Heart right ventricle (tissue), 16 donors: ENCODE measurements at regions not wholly inside any gene's neighbourhood (a gene's known extent, or its start where the extent isn't known, plus 50 kb on each side); places are given as distances from the start of the nearest gene placed in this dataset.

Experiments
- ATAC-seq, 8 donors: fragments of 200-7000 bp; cut with Tn5 transposase; one replicate each; pipeline ENCODE4 v1.9.1; 2020; ENCODE audit warnings: mild to moderate bottlenecking in 8 of 8, moderate library complexity in 8 of 8, moderate number of reproducible peaks in 1 of 8
- DNase-seq, 2 donors: peaks; one replicate each; pipeline ENCODE4 v3.0.0-alpha.2; 2020
- H3K27ac ChIP-seq, 10 donors: fragments of 200-600 bp; sonication (generic) in 2 of 10; one replicate each; pipeline versions ENCODE4 v1.5.0 to v1.8.0; 2020 to 2022; ENCODE audit warnings: mild to moderate bottlenecking in 3 of 10
- H3K27me3 ChIP-seq, 7 donors: fragments of 200-600 bp; one replicate each; pipeline ENCODE4 v1.8.0; 2021 to 2022; ENCODE audit warnings: mild to moderate bottlenecking in 2 of 7
- H3K36me3 ChIP-seq, 9 donors: fragments of 200-600 bp; sonication (generic) in 1 of 9; one replicate each; pipeline versions ENCODE4 v1.5.0 to v1.8.0; 2020 to 2022; ENCODE audit warnings: mild to moderate bottlenecking in 2 of 9
- H3K4me1 ChIP-seq, 9 donors: fragments of 200-600 bp; sonication (generic) in 1 of 9; one replicate each; pipeline versions ENCODE4 v1.5.0 to v1.8.0; 2020 to 2022; ENCODE audit warnings: mild to moderate bottlenecking in 4 of 9
- H3K4me3 ChIP-seq, 10 donors: fragments of 200-600 bp; sonication (generic) in 2 of 10; one replicate each; pipeline versions ENCODE4 v1.5.0 to v1.8.0; 2020 to 2022; ENCODE audit warnings: mild to moderate bottlenecking in 7 of 10, moderate library complexity in 2 of 10
- H3K9me3 ChIP-seq, 11 donors: fragments of 200-600 bp in 10 of 11; sonication (generic) in 2 of 11; one replicate each; pipeline versions ENCODE4 v1.5.0 to v1.8.0; 2013 to 2022; ENCODE audit warnings: mild to moderate bottlenecking in 2 of 11, control low read depth in 1 of 11, moderate library complexity in 1 of 11
- CTCF ChIP-seq, 9 donors: fragments of 200-600 bp; sonication (generic) in 2 of 9; IDR thresholded peaks; one replicate each; pipeline versions ENCODE4 v1.5.0 to v1.8.0; 2021 to 2022; ENCODE audit warnings: antibody characterized with exemption in 9 of 9, mild to moderate bottlenecking in 5 of 9, moderate library complexity in 1 of 9
- WGBS, 2 donors: extraction: QIAGEN DNeasy Blood & Tissue Kit; methylation state at CpG; one replicate each; pipeline ENCODE4 v1.1.7; 2013; ENCODE audit warnings: inconsistent platforms in 1 of 2; 5-methylcytosine and 5-hydroxymethylcytosine counted together
- intact Hi-C, 10 donors: fragments of 100-400 bp; cut with DNase I; formaldehyde crosslinking; loops; one replicate each; pipeline versions ENCODE4 v1.11.1 to v1.14.2; 2022
- donor health status: Arrhythmogenic right ventricular cardiomyopathy.
- donor health status: ischemic (EF 13 %, LVEDD 7.1; RV severe dilation, severe dysfunction).
- donor health status: healthy with polysubstance abuse.
- donor health status: DM: no; HTN: yes; CAD: no.
- donor health status: DM: no; HTN: no; CAD: no.
- donor health status: ischemic (EF 25% LVEDD 6.9; RV normal size, moderate dysfunction).
- donor health status: ischemic (EF 25% LVEDD 5.7; RV mildly dilated, moderate dysfunction).
- donor health status: healthy.
- donor health status: DM: yes; HTN: yes; CAD: no.
- donor health status: Ischemic cardiomyopathy.
- donor health status: ischemic (EF 35%, LVEDD 5.7; RV mildly dilated, moderate dysfunction).
- donor health status: nonischemic (EF 11% LVEDD 7.7; RV severe dilation, severe dysfunction).
- donor health status: DM: yes; HTN: yes; CAD: no.
- donor health status: PGD.
- donor health status: ischemic (EF 29% LVEDD 5.4; RV normal size, mild dysfunction).
- donor health status: nonischemic (EF 23%, LVEDD 6.1; RV moderate dilation, normal function).

DNA sequence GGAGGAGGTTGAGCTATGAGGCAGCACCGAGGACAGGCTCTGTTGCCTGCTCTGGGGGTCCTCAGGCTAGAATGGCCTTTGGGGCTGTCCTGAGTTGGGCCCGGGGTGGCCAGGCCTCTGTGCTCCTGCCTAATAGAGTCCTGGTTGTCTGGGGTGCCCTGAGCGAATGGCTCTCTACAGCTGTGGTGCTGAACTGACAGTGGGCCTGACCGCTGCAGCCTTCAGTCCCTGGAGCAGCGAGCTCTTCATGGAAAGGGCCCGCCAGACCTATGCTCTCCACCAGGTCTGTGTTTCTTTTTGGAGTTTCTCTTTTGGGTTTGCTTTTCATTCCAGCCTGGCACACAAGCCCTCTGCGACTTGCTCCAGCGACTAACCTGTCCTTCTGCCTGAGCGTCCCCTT lies 679.0 kb upstream of the RAB6C start:
- 90 to 95% methylated on average over 9 of the region's 9 CpGs for WGBS, 2 donors
- H3K9me3 ChIP-seq, result peaks cover 0 to 13% (median 0%) of the 10 kb centered on the region in 11 donors
- ATAC-seq (peak in 1 of 8 donors; percentile 10), DNase-seq (no peak)
- H3K27me3 ChIP-seq, result peaks cover 0 to 3% (median 0%) of the 10 kb centered on the region in 7 donors
- intact Hi-C loops, result no loop called here
- H3K4me1 ChIP-seq, result peaks cover 0 to 29% (median 17%) of the 10 kb centered on the region in 9 donors
- peak overlapping the region in 1 of 10 donors; percentile 49 for H3K27ac ChIP-seq
- no peak overlapping the region for H3K4me3 ChIP-seq
- no peaks in the 10 kb centered on the region for H3K36me3 ChIP-seq
- no peak for TF ChIP-seq CTCF (IDR thresholded peaks at IDR 0.05)

DNA sequence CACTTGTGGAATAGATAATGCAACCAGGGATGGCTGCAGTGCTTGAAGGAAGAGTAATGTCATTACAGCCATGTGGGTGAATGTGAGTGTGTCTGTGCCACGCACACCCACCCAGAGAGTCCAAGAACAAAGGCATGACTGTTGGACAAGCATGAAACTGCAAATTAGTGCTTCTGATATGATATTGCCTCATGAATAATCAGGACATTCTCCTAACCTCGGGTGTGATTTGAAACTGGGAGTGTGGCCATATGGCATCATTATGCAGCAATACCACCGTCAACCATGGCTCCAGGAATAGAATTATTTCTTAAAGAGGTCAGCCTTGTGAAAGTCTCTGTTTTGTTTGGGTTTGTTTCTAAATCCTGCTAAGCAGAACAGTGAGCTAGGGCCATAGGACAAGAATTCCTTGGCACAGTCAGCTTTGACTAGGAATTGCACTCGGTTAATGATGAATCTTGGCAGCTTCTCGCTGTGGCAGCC lies 678.0 kb upstream of the RAB6C start:
- DNase-seq (peak in 1 of 2 donors; percentile 8), ATAC-seq (peak in 7 of 8 donors; percentile 35 to 88 (median 65))
- intact Hi-C loops, result no loop called here
- peak overlapping the region in 7 of 10 donors; percentile 10 to 65 (median 31) for H3K27ac ChIP-seq
- H3K9me3 ChIP-seq, result peaks cover 0 to 16% (median 0%) of the 10 kb centered on the region in 11 donors
- 31 to 36% methylated on average over 5 of the region's 5 CpGs for whole genome bisulfite sequencing, 2 donors
- H3K36me3 ChIP-seq, result no peaks in the 10 kb centered on the region
- no peak for TF ChIP-seq CTCF (IDR thresholded peaks at IDR 0.05)
- H3K4me1 ChIP-seq, result peaks cover 0 to 25% (median 16%) of the 10 kb centered on the region in 9 donors
- H3K4me3 ChIP-seq, result no peak overlapping the region
- peaks cover 0 to 3% (median 0%) of the 10 kb centered on the region in 7 donors for H3K27me3 ChIP-seq

DNA sequence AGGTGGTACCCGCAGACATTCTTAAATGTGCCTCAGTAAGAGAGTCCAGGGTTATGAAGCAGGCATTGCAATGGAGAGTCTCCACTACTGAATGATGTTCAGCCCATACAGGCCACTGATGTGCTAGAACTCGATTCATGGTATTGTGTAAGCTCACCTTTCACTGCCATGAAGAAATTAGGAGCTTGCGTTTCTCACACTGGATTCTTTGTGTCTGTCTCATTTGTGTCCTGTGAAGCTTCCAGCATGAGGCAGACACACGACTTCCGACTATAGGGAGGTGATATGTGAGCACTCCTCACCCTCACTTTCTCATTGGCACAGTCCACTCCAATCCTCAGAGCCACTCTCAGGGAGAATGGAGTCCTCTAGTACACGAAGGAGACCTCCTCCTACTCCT lies 677.4 kb upstream of the RAB6C start:
- ATAC-seq, result peak in 2 of 8 donors; percentile 23 to 40
- WGBS, 2 donors, result 76 to 85% methylated on average over 6 of the region's 6 CpGs
- no peak for DNase-seq
- intact Hi-C loops, result no loop called here
- Histone ChIP-seq H3K27ac (peak overlapping the region in 5 of 10 donors; percentile 10 to 65 (median 26)), H3K4me3 (no peak overlapping the region), H3K36me3 (no peaks in the 10 kb centered on the region), H3K27me3 (peaks cover 0 to 3% (median 0%) of the 10 kb centered on the region in 7 donors), H3K9me3 (peaks cover 0 to 16% (median 0%) of the 10 kb centered on the region in 11 donors), H3K4me1 (peaks cover 0 to 19% (median 13%) of the 10 kb centered on the region in 9 donors)
- no peak for TF ChIP-seq CTCF (IDR thresholded peaks at IDR 0.05)

DNA sequence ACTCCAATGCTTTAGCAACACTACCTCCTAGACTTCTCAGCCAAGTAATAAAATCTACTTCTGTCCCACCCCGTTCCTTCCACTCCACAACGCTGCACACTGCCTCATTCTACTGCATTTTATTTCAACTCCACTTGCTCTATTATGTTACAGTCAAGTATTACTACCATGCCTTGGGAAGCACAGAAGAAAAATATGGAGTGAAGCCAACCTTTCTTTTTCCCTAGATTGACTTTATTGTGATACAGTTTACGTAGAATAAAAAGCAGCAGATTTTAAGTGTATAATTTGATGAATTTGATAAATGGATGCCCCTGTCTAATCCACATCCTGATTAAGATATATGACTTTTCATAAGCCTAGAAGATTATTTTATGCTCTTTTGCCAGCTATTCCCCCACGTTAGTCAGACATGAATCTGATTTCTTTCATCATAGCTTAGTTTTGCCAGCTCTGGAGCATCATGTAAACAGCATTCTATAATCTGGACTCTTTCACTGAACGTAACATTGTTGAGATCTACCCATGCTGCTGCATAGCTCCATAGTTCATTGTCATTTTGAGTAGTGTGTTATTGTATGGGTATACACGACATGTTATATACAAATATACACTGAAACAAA lies 676.8 kb upstream of the RAB6C start:
- ATAC-seq (no peak), DNase-seq (no peak)
- peaks cover 0 to 16% (median 0%) of the 10 kb centered on the region in 11 donors for H3K9me3 ChIP-seq
- H3K4me3 ChIP-seq, result no peak overlapping the region
- H3K27me3 ChIP-seq, result peaks cover 0 to 3% (median 0%) of the 10 kb centered on the region in 7 donors
- no peak for TF ChIP-seq CTCF (IDR thresholded peaks at IDR 0.05)
- peak overlapping the region in 1 of 10 donors; percentile 65 for H3K27ac ChIP-seq
- intact Hi-C loops, result no loop called here
- no peaks in the 10 kb centered on the region for H3K36me3 ChIP-seq
- WGBS, 2 donors, result 74 to 77% methylated on average over 6 of the region's 6 CpGs
- H3K4me1 ChIP-seq, result peaks cover 0 to 15% (median 9%) of the 10 kb centered on the region in 9 donors
